HG02588 (cell line): ENCODE measurements at regions not wholly inside any gene's neighbourhood (a gene's known extent, or its start where the extent isn't known, plus 50 kb on each side); places are given as distances from the start of the nearest gene placed in this dataset.
A peak's percentile ranks its signal among the peaks of the same experiment; 100 is the strongest.

ENCODE experiments used
- ATAC-seq: cut with Tn5 transposase; IDR thresholded peaks from one replicate; pipeline ENCODE4 v1.9.1; 2021; ENCODE audit warnings: mild to moderate bottlenecking, moderate library complexity; ENCODE audit not compliant: unreplicated experiment

DNA sequence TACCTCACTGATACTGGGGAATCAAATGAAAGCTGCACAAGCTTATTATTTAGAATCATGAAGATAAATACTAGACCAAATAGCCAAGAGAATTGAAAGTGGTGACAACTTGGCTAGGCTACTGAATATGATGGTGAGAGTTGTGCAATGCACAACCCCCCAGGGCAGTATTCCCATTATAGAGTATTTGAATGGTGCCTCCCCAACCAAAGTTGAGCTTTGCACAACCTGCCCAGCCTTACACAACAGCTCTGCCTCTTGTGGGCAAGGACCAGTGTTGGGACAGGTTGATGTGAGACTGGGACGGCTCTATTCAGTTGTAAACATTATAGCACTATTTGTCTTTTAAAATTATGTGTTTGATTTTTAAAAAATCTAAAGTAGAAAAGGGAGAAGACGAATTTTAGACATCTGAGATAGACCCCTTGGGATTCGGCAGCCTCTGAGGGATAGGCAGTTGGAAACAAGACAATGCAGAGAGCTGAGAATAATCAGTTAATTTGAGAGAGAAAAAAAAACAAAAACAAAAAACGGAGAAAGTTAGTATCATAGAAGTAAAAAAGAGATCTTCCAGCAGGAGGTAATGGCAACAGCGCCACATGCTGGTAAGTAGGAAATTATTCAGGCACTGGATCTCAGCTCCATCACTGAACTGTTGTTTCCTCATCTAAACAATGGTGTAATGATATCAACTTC, 91.0 kb upstream of the KCNA3 start:
- no peak for ATAC-seq

GRCh38 chr1:110763149-110763548, 88.4 kb upstream of the KCNA3 start:
- ATAC-seq: no peak

DNA sequence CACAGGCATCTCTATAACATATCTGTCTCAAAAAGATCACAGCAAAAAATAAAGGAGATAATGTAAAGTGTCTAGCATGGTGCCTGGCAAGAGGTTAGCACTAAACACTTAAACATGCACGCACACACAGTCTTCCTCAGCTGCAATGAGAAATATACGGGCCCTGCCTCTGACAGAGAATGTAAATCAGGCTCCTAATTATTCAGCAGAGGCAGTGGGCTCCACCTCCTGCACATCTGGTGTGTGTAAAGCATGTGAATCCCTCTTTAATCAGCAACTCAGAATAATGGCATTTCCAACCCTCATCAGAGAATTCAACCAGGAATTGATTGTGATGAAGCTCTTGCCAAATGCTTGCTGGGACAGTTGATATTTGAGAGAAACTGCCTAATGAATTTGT, 85.6 kb upstream of the KCNA3 start:
- no peak for ATAC-seq

DNA sequence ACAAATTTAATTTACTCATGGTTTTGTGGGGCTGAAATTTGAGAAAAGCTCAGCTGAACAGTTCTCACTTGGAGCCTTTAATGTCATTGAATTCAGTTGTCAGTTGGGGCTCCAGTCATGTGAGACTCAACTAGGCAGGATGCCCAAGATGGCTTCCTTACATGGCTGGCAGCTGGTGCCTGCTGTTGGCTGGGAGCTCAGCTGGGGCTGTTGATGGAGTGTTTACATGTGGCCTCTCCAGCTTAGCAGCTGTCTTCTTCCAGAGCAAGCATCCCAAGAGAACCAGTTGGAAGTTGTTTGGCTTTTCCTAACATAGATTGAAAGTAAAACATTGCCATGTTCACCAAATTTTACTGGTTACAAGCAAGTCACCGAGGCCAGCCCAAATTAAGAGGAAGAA, 81.8 kb upstream of the KCNA3 start:
- no peak for ATAC-seq

- no peak for ATAC-seq
Measured at GRCh38 chr1:110752941-110753725, 78.4 kb upstream of the KCNA3 start.

DNA sequence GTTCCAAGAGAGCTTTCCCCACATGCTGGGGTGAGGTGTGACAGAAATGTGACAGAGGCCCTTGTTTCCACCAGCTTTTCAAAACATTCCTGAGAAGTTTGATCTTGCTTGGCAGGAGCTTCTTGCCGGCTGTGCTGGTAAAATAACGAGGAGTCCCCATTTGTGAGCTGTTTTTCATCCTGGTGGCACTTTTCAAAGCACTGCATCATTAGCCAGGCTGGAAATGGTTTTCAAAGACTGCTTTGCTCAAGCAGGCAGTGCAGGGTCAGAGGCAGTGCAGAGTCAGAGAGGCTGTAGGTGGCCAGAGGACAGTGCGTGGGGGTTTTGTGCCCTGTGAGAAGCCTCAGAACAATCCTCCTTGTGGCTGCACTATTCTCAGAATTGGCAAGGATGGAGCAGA, 75.8 kb upstream of the KCNA3 start:
- ATAC-seq: no peak

- ATAC-seq: no peak
Measured at GRCh38 chr1:110749960-110750359, 75.2 kb upstream of the KCNA3 start.

DNA sequence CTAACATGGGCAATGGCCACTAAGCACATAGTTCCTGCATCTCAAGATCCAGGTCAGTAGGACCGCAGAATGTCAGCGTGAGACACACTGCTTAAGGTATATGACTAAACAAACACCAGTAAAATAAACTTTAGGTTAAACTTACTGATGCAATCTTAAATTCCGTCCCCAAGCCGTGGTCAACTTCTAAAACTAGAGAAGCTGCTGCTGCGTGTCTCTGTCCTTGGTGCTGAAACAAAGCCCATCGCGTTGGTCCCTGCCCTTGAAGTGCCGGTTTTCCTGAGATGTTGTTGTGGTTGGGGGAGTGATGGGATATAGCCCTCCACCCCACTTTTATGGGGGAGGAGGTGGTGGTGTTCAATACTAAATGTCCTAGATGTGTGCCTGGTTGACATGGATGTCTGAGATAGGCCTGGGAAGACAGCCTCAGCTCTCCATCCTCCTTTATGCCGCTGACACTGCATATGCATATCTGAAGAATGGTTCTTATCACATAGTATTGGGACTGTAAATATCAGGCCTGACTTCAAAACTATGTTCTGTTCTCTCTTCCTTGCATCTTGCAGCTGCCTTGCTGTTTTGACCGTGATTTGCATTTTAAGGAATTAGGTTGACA, 72.0 kb upstream of the KCNA3 start:
- ATAC-seq: no peak

DNA sequence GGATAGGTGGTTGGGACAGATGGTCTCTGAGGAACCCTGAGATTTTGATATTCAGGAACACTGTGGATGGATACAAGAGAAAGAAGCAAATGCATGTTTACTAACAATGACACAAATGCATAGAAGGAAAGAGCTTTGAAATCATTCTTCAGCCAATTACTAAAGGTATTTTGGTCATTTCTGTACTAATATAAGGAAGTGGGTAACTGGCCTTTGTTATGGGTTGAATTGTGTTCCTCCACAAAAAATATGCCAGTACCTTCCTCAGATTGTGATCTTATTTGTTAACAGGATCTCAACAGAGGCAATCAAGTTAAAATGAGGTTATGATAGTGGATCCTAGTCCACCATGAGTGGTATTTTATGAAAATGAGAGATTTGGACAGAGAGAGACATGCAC, 68.7 kb upstream of the KCNA3 start:
- ATAC-seq: no peak

DNA sequence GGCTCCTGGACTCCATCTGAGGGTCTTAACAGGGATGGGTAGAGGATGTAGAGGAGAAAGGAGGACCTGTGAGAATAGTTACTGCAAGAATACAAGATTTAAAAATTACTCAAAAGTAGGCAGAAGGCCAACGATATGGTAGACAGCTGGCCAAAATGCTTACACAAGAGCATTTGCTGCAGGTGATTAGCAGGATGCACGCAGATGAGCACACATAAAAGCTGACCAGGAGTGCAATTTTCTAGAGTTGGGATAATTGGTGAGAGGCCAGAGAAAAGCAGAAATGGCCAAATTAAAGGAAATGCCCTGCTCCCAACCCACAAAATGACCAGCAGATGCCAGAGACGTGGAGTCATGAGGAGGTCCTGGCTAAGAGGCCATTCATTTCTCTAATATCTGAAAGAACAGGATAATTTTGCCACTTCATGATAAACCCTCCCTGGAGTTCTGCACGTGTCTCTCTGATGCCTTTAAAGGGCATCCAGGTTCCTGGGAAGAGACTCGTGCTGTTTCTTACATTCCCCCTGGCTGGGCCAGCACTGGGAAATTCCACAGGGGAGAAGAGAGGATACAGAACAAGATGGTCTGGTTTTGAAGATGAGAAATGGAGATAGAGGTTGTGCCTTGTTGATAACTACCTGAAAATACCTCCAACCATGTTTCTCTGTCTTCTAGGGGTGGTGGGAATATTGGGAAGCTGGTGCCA, 62.3 kb upstream of the KCNA3 start:
- ATAC-seq: no peak

- ATAC-seq: no peak
Measured at GRCh38 chr1:110734133-110734680, 59.5 kb upstream of the KCNA3 start.

GRCh38 chr1:110731529-110731928, 56.8 kb upstream of the KCNA3 start:
- no peak for ATAC-seq

DNA sequence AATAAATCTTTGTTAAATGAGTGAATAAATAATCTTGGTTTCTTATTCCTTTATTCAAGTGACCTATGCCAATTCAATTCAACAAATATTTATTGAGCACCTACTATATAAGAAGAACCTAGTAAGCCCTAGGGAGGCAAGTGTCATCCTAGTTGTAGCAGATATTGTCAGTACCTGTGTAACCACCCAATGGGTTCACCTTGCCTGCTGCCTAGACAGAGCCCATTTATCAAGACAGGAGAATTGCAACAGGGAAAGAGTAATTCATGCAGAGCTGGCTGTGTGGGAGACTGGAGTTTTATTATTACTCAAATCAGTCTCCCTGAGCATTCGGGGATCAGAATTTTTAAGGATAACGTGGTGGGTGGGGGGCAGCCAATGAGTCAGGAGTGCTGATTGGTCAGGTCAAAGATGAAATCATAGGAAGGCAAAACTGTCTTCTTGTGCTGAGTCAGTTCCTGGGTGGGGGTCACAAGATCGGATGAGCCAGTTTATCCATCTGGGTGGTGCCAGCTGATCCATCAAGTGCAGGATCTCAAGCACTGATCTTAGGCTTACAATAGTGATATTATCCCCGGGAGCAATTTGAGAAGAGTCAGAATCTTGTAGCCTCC, 53.8 kb upstream of the KCNA3 start:
- ATAC-seq: no peak

DNA sequence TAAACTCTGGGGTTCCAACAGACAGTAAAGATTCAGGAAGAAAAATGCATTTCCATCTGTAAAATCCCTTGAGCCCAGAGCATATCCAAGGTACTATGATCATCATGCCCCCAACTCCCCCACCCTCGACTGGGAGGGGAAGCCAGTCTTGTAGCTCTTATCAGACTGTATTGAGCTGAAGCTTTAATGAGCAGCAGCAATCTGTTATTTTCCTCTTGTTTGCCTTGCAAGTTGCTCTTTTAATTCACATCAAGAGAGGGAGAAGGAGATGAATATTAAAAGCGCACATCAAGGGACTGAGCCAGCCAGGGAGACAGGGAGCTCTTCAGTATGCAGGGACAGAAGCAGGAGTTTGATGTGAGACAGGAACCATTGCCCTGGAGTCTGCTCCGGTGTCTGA, 52.5 kb upstream of the KCNA3 start:
- no peak for ATAC-seq

DNA sequence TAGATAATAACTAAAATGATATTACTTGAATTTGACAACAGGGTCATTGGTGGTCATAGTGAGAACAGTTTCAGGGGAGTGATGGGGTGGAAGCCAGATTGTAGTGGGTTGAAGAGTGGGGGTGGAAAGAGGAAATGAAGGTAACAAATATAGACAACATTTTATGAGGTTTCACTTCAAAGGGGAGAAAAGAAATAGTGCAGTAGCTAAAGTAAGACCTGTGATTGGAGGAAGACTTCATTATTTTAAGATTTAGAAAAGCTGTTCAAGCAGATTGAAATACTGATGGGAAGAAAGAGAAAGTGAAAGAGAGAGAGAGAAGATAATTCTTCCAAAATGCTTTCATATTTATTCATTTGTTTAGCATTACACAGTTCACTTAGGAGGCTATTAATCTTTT, 52.0 kb upstream of the KCNA3 start:
- peak; percentile 74 for ATAC-seq
